ENCODE measurements at regions not wholly inside any gene's neighbourhood (a gene's known extent, or its start where the extent isn't known, plus 50 kb on each side); places are given as distances from the start of the nearest gene placed in this dataset.

- DNase-seq = no peak
- intact Hi-C loops (cut with DNase I) = no loop called here
- H3K27me3 ChIP-seq = no peaks in the 10 kb centered on the region
These were observed 228.5 kb downstream of the ICE1 start for GRCh38 chr5:5650949-5651348.

DNA sequence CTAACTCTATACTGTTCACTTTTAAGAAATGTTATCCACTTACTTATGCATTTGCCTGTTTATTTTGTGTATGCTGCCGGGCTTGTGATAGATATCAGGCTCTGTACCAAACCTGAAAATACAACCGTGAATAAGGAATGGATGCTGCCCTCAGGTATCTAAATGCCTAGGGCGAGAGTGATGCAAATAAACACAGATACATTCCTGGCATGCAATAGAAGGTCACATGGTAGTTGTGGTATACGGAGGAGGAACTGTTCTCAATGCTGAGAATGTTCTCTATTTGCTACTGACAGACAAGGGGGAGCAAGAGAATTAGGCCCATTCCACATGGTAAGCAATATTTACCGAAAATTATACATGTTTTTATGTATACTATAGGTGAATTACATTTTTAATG is 227.8 kb downstream of the ICE1 start:
- H3K4me3 ChIP-seq = no peak overlapping the region
- WGBS (ENCODE audit: insufficient coverage, low coverage, low lambda C conversion rate, missing lambda C conversion rate) = 42% methylated on average over 5 of the region's 5 CpGs
- intact Hi-C loops (cut with DNase I) = no loop called here
- DNase-seq (no peak), ATAC-seq (no peak)
- H3K27ac ChIP-seq = no peak overlapping the region
- no peaks in the 10 kb centered on the region for H3K36me3 ChIP-seq
- no peaks in the 10 kb centered on the region for H3K9me3 ChIP-seq
- TF ChIP-seq POLR2A (IDR thresholded peaks at IDR 0.05) = no peak
- TF ChIP-seq CTCF (IDR thresholded peaks at IDR 0.05) = no peak
- H3K4me1 ChIP-seq = no peaks in the 10 kb centered on the region
- no peaks in the 10 kb centered on the region for H3K27me3 ChIP-seq

More at GRCh38 chr5:5650949-5651348, 228.5 kb downstream of the ICE1 start:
- 92% methylated on average over 2 of the region's 2 CpGs for WGBS (ENCODE audit: insufficient coverage, low coverage, low lambda C conversion rate, missing lambda C conversion rate)
- Histone ChIP-seq H3K27ac (no peak overlapping the region), H3K9me3 (no peaks in the 10 kb centered on the region), H3K4me3 (no peak overlapping the region), H3K4me1 (no peaks in the 10 kb centered on the region), H3K36me3 (no peaks in the 10 kb centered on the region)
- TF ChIP-seq CTCF (IDR thresholded peaks at IDR 0.05) = no peak
- TF ChIP-seq POLR2A (IDR thresholded peaks at IDR 0.05) = no peak
- no peak for ATAC-seq

DNA sequence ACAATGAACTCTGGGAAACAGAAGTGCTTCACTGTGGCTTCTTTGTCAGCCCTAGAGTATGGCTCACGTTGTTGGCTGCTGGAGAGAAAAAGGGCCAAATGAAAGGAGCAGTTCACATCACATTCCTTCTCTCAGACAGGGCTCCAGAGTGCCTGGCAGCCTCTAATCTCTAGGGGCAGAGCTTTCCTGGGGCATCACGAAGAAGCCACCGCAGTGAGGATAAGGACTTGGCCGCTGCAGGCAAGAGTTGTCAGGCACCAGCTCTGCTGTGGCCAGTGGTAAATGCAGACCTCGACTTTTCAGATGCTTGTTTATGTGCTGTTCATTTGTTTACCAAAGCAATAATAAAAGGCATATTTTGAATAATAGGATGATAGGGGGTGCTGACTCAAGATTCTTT is 227.2 kb downstream of the ICE1 start:
- Histone ChIP-seq H3K36me3 (no peaks in the 10 kb centered on the region), H3K4me1 (no peaks in the 10 kb centered on the region), H3K9me3 (no peaks in the 10 kb centered on the region), H3K27me3 (no peaks in the 10 kb centered on the region), H3K27ac (no peak overlapping the region), H3K4me3 (no peak overlapping the region)
- no peak for DNase-seq
- intact Hi-C loops (cut with DNase I) = no loop called here
- whole genome bisulfite sequencing (ENCODE audit: insufficient coverage, low coverage, low lambda C conversion rate, missing lambda C conversion rate) = 56% methylated on average over 4 of the region's 5 CpGs
- no peak for TF ChIP-seq CTCF (IDR thresholded peaks at IDR 0.05)
- TF ChIP-seq POLR2A (IDR thresholded peaks at IDR 0.05) = no peak
- ATAC-seq = no peak

DNA sequence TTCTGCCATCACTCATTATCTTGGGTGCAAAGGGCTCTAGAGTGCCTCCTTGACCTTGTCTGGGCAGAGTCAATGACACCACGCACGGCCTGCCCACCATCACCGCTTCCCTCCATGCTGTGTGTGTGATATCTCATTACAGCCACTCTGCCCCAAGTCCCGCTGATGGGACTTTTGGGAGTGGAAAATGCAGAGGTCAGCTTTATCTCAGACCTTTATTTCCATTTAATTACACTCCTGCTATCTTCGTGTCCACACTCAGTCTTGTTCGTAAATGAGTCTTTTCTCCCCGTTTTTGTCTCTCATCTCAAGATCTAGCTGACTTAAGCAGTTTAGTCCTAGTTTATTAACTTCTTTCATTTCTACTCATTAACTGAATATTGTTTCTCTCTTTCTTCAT is 226.2 kb downstream of the ICE1 start:
- H3K4me1 ChIP-seq = no peaks in the 10 kb centered on the region
- intact Hi-C loops (cut with DNase I) = no loop called here
- DNase-seq = no peak
- no peaks in the 10 kb centered on the region for H3K9me3 ChIP-seq
- TF ChIP-seq CTCF (IDR thresholded peaks at IDR 0.05) (no peak), POLR2A (IDR thresholded peaks at IDR 0.05) (no peak)
- H3K27me3 ChIP-seq = no peaks in the 10 kb centered on the region
- H3K27ac ChIP-seq = no peak overlapping the region
- no peak overlapping the region for H3K4me3 ChIP-seq
- WGBS (ENCODE audit: insufficient coverage, low coverage, low lambda C conversion rate, missing lambda C conversion rate) = 67% methylated on average over 5 of the region's 7 CpGs
- no peaks in the 10 kb centered on the region for H3K36me3 ChIP-seq
- ATAC-seq = no peak

DNA sequence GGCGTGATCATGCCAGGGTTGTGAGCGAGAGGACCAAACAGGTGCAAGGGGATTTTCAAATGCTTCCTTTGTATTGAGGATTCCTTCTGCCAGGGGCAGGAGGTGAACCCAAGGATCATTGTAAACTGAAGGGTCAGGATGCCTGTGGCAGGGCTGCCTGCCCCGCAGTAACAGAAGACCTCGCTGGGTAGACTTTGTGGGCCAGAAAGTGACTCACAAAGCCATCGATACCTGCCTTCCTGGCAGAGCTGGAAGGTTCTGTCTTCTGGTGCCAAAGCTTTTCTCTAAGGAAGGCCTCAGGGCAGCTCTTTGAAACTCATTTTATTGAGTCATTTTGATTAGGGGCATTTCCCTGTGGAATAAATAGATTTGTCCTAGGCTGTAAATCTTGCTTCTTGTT is 223.4 kb downstream of the ICE1 start:
- intact Hi-C loops (cut with DNase I) = no loop called here
- no peaks in the 10 kb centered on the region for H3K4me1 ChIP-seq
- no peaks in the 10 kb centered on the region for H3K9me3 ChIP-seq
- H3K36me3 ChIP-seq = no peaks in the 10 kb centered on the region
- no peaks in the 10 kb centered on the region for H3K27me3 ChIP-seq
- no peak for ATAC-seq
- no peak overlapping the region for H3K27ac ChIP-seq
- 74% methylated on average over 3 of the region's 5 CpGs for WGBS (ENCODE audit: insufficient coverage, low coverage, low lambda C conversion rate, missing lambda C conversion rate)
- TF ChIP-seq CTCF (IDR thresholded peaks at IDR 0.05) (no peak), POLR2A (IDR thresholded peaks at IDR 0.05) (no peak)
- no peak for DNase-seq
- no peak overlapping the region for H3K4me3 ChIP-seq
